ENCODE measurements at regions not wholly inside any gene's neighbourhood (a gene's known extent, or its start where the extent isn't known, plus 50 kb on each side); places are given as distances from the start of the nearest gene placed in this dataset.

DNA sequence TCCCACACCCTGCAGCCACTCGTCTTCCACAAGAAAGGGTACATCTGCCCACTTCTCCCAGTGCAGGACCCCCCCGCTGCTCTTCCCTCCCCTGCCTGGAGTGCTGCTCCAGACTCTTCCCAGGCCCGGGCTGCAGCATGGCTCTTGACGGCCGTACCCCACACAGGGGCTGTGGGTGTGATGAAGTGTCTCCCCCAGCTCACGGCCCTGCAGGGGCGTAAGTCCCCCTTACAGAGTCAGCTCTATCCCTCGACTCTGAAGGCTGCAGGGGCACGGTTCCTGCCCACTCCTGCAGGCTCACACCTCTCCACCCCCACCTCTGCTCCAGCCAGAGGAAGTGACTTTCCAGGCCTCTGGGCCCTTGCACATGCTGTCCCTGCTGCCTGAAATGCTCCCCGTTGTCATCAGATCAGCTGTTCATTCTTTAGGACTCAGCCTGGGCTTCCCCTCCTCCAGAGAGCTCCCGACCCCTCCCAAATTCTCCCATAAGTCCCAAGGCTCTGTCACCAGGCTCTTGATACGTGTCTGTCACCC is 180.6 kb upstream of the IER5L start:
- H3K4me3 ChIP-seq (ENCODE audit: low read depth, low read length), result no peak overlapping the region
- DNase-seq (ENCODE audit: low read depth) (no peak), FAIRE-seq (no peak)
- TF ChIP-seq, protein P1, sequence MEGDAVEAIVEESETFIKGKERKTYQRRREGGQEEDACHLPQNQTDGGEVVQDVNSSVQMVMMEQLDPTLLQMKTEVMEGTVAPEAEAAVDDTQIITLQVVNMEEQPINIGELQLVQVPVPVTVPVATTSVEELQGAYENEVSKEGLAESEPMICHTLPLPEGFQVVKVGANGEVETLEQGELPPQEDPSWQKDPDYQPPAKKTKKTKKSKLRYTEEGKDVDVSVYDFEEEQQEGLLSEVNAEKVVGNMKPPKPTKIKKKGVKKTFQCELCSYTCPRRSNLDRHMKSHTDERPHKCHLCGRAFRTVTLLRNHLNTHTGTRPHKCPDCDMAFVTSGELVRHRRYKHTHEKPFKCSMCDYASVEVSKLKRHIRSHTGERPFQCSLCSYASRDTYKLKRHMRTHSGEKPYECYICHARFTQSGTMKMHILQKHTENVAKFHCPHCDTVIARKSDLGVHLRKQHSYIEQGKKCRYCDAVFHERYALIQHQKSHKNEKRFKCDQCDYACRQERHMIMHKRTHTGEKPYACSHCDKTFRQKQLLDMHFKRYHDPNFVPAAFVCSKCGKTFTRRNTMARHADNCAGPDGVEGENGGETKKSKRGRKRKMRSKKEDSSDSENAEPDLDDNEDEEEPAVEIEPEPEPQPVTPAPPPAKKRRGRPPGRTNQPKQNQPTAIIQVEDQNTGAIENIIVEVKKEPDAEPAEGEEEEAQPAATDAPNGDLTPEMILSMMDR (IDR thresholded peaks at IDR 0.05; ENCODE audit: insufficient read depth, low read length, severe bottlenecking), result no peak
- no peaks in the 10 kb centered on the region for H3K27me3 ChIP-seq (ENCODE audit: control insufficient read depth, insufficient read depth, low read length)
- H3K36me3 ChIP-seq (ENCODE audit: control insufficient read depth, insufficient read depth, low read length), result no peaks in the 10 kb centered on the region

DNA sequence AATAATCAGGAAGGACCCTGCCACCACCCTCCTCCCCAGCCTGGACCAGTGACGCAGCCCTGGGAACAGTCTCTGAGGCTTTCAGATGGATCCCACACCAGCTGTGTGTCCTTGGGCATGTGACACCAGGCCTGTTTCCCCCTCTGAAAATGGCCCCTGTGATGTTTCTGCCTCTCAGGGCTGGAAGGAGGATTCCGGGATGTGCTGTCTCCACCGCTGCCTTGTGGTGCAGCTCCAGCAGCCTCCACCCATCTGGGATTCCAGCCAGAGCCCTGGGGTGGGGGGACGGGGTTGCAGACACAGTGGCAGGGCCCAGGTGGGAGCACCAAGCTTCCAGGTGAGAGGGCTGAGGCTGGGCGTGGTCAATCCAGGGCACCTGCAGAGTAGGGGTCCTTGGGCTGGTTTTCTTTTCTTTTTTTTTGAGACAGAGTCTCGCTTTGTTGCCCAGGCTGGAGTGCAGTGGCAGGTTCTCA is 179.7 kb upstream of the IER5L start:
- FAIRE-seq, result no peak
- Histone ChIP-seq H3K27me3 (ENCODE audit: control insufficient read depth, insufficient read depth, low read length) (no peaks in the 10 kb centered on the region), H3K36me3 (ENCODE audit: control insufficient read depth, insufficient read depth, low read length) (no peaks in the 10 kb centered on the region), H3K4me3 (ENCODE audit: low read depth, low read length) (no peak overlapping the region)
- no peak for DNase-seq (ENCODE audit: low read depth)
- TF ChIP-seq, protein P1 (IDR thresholded peaks at IDR 0.05; ENCODE audit: insufficient read depth, low read length, severe bottlenecking), result no peak

DNA sequence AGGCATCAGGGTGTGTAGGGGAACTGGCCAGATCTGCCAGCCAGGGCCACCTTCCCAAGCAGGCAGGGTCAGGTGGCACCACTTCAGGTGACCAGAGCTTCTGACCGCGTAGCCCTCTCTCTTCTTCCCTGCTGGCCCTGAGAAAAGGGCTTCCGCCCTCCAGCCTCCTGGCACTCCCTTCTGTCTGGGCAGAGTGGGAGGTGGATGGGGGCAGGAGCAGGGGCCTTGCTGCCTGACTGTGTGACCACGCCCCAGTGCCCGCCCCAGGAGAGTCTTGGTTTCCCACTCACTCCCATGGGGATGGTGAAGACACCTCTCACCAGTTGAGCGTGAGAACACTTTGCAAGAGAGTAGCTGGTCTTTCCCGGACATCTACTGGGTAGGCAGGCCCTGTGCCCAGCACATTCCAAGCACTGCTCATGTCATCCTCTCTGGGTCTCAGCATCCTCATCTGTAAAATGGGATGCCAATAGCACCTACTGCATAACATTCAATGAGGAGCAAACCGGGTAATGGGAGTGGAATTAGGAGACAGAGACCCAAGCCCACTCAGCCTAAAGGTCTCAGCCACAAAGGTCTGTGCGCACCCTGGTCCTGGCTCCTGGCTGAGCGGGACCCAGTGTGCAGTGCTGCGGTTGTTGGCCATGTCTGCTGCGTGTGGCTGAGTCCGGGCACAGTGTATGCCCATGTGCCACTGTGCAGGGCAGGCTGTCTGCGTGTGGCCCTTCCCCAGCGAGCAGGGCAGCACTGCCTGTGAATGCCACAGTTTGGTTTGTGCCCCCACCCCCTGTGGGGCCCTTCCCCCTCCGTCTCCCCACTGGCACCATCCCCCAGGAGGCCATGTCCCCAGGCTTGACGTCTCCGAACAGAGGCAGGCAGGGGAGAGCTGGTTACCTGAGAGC is 179.1 kb upstream of the IER5L start:
- FAIRE-seq, result no peak
- TF ChIP-seq, protein P1 (IDR thresholded peaks at IDR 0.05; ENCODE audit: insufficient read depth, low read length, severe bottlenecking), result no peak

DNA sequence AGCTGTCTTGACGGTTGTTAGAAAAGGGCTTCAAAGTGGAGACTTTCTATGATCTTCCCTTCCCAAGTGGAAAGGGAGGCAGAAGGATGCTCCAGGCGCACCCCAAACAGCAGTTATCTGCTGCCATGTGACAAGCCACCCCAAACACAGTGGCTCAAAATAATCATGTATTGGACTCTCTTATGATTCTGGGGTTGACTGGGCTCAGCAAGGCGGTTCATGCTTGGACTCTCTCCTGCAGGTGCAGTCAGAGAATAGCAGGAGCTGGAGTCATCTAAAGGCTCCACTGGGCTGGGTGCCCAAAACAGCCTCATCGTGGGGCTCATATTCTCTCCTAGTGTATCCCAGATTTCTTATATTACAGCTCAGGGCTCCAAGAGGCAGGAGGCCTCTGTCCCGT is 177.6 kb upstream of the IER5L start:
- no peak overlapping the region for H3K4me3 ChIP-seq (ENCODE audit: low read depth, low read length)
- no peaks in the 10 kb centered on the region for H3K36me3 ChIP-seq (ENCODE audit: control insufficient read depth, insufficient read depth, low read length)
- DNase-seq (ENCODE audit: low read depth), result no peak
- H3K27me3 ChIP-seq (ENCODE audit: control insufficient read depth, insufficient read depth, low read length), result no peaks in the 10 kb centered on the region
- no peak for FAIRE-seq
- TF ChIP-seq, protein P1 (IDR thresholded peaks at IDR 0.05; ENCODE audit: insufficient read depth, low read length, severe bottlenecking), result no peak

More for the DNA sequence above, 179.1 kb upstream of the IER5L start:
- no peaks in the 10 kb centered on the region for H3K27me3 ChIP-seq (ENCODE audit: control insufficient read depth, insufficient read depth, low read length)
- no peak for DNase-seq (ENCODE audit: low read depth)
- H3K4me3 ChIP-seq (ENCODE audit: low read depth, low read length), result no peak overlapping the region
- no peaks in the 10 kb centered on the region for H3K36me3 ChIP-seq (ENCODE audit: control insufficient read depth, insufficient read depth, low read length)

DNA sequence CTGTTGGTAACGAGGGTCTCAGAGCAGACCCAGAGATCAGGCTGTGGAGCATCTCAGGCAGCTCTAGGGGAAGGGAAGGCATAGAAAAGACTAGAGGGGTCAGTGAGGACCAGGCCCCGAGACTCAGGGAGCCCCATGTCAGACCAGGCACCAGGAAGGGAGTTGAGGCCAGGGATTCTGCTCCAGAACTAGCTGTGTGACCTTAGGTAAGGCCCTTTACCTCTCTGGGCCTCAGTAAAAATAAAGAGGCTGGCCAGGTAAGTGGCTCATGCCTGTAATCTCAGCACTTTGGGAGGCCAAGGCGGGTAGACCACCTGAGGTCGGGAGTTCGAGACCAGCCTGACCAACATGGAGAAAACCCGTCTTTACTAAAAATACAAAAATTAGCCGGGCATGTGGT is 176.4 kb upstream of the IER5L start:
- FAIRE-seq (no peak), DNase-seq (ENCODE audit: low read depth) (no peak)
- TF ChIP-seq, protein P1 (IDR thresholded peaks at IDR 0.05; ENCODE audit: insufficient read depth, low read length, severe bottlenecking), result no peak
- H3K4me3 ChIP-seq (ENCODE audit: low read depth, low read length), result no peak overlapping the region
- H3K27me3 ChIP-seq (ENCODE audit: control insufficient read depth, insufficient read depth, low read length), result no peaks in the 10 kb centered on the region
- H3K36me3 ChIP-seq (ENCODE audit: control insufficient read depth, insufficient read depth, low read length), result no peaks in the 10 kb centered on the region
